HG02588 (cell line): ENCODE measurements at regions not wholly inside any gene's neighbourhood (a gene's known extent, or its start where the extent isn't known, plus 50 kb on each side); places are given as distances from the start of the nearest gene placed in this dataset.

Source experiments
- ATAC-seq: cut with Tn5 transposase; IDR thresholded peaks from one replicate; pipeline ENCODE4 v1.9.1; 2021; ENCODE audit warnings: mild to moderate bottlenecking, moderate library complexity; ENCODE audit not compliant: unreplicated experiment

DNA sequence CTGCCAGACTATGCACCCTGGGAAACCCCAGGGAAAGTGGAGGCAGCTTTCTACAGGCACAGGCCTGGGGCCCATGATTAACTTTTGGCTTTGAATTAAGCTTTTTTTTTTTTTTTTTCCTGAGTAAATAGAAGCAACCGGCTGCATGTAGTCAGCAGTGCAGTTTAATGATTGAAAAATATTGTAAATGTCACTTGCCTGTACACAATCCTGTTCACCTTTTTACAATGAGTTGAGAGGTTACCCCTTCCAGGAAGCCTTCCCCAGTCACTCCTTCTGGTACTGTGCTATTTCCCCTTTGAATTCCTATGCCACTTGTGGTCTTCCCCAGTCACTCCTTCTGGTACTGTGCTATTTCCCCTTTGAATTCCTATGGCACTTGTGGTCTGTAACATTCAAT, 475.6 kb downstream of the TDRD15 start:
- ATAC-seq = no peak

DNA sequence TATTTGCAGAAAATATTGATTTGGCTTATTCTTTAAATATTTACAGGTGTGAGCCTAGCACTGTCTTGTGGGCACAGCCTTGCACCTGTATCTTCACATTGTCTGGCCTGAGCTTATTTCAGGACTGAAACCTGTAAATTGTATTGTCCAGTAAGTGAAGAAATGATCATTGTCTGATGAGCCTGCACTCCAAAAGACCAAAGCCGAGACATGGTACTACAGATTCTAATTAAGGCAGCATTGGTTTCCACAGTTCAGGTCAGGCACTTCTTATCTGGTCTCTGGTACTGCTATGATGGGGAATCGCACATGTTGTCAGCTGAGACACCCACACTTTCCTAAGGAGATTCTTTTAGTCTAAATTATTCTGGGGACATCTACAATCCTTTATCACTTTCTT, 479.0 kb downstream of the TDRD15 start:
- ATAC-seq = no peak

DNA sequence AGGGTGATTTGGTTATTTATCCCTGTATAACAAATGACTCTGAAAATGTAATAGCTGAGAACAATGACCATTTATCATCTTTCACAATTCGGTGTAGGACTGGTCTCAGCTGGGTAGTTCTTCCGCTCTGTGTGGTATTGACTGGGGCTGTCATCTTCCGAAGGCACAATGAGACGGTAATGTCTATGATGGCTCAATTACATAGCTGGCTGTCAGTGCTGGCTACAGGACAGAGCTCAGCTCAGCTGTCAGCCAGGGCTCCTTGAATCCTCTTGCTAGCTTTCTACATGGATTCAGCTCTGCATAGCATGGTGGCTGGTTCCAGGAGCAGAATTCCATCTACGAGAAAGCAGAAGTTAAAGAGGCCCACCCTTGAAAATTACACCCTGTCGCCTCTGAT, 483.8 kb downstream of the TDRD15 start:
- ATAC-seq = no peak

DNA sequence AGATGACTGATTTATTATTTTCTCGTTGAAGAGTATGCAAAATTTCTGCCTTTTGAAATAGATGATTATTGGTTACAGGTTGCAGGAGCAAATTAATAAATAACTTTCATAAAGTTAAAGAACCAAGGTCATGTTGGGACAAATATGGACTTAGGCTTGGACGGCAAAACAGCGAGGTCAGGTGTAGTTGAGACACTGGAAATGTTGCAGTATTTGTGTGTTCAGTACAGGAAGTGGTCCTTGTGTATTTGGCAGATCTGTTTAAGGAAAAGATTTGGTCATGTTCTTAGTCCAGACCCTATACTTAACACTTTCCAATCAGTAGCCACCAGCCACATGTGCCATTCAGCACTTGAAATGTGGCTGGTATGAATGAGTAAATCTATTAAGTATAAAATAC, 486.5 kb downstream of the TDRD15 start:
- no peak for ATAC-seq

DNA sequence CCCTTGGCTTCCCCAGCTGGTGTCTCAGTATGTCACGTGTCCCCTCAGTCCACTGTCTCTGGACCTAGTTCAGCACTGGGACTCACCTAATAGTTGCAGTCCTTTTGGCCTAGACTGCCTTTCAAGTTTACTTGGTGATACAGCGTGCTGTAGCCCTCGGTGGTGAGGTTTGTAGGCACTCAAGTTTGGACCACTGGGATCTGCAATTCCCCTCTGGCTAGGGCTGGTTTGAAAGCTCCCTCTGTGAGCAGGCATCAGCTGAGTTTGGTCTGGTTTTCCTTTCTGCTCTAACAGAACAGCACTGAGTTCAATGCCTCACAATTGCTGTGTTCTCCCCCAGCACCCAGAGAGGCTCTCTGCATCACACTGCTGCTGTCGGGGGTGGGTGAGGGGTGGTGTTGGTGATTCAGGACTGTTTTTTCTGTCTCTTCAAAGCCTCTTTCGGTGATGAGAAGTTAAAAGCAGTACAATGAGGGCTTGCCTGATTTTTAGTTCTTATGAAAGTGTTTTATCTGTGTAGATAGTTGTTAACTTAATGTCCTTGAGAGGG, 494.2 kb downstream of the TDRD15 start:
- ATAC-seq = no peak

DNA sequence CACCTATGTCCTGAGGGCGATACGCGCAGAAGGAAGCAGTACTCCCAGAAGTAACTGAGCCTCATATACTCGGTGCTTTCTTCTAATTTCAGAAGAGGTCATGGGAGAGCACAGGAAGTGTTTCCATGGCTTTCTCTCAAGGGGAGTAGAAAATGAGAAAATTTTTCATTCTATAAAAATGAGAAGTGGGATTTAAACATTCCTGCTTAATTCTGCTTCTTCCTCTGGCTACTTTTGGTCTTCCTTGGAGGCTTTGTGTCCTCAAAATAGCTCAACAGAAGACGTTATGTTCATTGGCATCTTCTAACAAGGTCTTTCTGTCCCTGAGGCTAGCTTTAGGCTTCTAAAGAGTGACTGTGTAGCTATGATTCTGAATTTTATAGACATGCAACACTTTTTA, 497.0 kb downstream of the TDRD15 start:
- ATAC-seq = no peak

DNA sequence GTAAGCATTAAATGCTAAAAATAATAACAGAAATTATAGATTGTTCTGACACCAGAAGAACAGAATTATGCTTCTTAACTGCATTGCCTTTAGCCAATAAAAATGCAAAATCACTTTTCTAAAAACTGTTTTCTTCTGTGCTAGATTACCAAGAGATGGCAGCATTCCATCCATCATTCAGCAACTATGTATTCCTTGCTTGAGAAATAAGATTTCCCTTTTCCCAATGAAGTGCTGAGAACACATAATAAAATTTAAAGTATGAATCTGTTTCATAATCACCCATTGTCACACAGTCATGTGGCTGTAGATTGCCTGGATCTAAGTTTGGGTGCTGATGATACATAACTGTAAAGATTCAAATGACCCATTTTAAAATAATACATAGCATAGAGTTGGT, 504.2 kb downstream of the TDRD15 start:
- ATAC-seq = no peak

DNA sequence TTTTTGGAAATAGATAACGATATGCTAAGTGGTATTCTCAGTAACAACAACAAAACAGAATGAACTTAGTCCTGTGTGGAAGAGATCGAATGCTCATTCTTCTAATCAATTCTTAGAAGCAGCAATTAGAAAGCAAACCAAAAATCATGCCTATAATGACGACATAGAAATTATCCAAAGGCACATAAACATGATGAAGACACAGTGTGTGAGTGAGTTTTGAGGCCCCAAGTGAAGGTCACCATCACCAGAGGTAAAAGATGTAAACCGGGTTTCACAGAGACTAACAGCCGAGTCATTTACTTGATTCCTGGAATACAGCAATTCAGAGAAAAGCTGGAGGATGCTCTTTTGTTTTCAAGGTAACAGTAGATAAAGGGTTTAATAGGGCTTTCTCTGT, 509.2 kb downstream of the TDRD15 start:
- no peak for ATAC-seq

DNA sequence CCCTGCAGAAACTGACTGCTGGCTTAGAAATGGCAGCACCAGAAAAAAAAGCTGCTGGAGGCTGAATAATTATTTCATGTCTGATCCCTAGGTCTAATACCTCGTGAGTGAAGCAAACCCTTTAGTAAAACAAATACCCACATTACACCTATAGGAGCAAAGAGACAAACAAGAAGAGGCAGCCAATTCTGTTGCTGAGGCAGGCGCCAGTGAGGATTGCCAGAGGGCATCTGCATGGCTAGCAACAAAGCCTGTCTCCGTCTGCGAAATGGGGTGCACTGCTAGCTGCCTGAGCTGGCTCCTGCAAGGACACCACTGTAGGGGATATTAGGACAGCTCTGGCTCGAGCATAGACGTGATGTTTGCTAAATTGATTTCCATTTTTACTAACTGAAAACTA, 509.7 kb downstream of the TDRD15 start:
- no peak for ATAC-seq

DNA sequence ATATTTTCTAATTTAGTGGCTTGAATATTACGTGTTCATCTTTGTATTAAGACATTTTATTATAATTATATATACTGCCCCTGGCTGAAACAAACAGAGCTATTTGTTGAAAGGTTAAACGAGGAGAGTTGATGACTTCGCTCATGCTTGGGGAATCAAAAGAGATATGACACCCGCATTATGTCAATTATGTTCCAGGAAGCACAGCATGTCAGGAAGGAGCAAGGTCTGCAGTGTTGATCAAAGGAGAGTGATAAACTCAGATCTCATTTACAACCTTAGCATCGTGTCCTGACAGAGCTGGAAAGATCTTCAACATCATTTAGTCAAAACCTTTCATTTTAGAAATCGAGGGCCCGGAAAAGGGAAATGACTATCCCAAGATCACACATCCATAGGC, 510.1 kb downstream of the TDRD15 start:
- no peak for ATAC-seq

DNA sequence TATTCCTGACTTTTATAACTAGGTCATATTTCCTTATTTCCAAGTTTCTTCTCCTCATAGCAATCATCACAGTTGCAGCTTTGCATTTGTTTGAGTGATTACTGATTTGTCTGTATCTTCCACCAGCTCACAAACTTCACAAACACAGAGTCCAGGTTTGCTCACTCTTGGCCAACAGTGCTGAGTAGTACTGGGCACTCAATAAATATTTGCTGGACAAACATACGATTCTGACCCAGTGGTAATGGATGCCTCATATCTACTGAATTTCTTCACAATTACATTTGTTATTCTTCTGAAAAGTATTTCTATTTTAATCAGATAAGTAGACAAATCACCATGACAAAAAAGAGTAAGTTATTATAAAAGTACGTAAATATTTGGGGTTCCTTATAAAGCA, 516.3 kb downstream of the TDRD15 start:
- ATAC-seq = no peak

DNA sequence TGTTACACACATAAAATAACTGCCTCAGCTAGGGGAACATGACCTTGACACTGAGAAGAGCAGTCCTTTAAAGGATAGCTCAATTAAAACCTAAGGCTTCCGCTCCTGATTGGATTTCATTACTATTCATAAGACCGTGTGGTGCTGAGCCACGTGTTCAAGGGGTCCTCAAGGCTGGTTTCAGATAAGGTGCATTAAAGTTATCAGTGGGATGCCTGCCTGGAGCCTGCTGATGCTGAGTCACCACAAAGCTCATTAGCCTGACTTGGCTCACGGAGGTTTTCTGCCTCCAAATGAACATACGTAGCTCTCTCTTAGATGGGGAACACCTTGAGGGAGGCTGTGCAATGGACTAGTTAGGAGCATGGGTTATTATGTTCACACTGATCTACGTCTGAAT, 518.9 kb downstream of the TDRD15 start:
- no peak for ATAC-seq

DNA sequence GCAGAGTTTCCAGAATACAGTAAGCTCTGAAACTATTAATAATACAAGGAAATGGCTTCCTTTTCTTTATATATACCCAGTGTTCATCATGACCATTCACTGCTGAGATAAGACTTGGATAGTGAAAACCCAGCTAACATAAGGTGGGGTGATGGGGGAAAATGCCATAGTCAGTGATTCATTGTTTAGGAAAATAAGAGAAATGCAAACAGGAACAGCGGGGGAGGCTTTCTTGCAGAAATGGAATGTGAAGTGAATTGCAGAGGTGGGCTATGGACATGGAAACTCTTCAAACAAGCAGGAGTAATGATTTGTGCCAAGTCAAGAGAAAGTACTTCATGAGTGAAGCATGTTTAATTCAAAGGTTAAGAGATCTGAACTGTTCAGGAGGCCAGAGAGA, 519.4 kb downstream of the TDRD15 start:
- no peak for ATAC-seq

DNA sequence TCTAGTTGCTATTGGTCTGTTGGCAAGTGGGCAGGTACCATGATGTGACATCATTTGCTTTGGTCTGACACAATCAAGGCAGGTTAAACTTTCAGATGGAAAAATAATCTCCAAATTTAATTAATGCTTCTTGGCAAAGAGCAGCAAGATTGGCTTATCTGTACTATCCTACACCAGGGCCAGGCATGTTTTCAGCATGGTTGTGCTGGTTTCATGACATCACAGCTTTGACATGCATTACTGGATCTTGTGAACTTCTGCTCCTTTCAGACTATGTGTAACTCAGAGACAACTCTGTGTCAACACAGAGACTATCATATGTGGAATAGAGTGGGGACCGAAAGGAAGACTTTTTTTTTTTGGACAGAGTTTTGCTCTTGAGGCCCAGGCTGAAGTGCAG, 520.5 kb downstream of the TDRD15 start:
- ATAC-seq = no peak

DNA sequence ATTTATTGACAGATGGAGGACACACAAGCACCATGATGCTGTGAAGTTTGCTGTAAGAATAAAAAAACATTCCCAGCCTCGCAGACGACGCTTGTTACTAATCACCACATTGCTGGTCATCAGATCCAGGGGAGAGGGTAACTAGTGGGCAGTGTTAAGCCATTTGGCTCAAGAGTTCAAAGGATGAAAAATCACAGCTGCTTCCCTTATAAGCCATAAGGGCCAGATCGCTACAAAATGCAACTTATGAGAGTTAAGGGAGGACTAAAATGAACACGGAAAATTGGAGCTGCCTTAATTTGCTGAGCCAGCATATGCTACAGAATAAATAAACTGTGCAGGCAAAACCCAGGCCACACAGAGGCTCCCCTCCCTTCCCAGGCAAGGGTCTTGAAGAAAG, 522.6 kb downstream of the TDRD15 start:
- ATAC-seq = no peak

DNA sequence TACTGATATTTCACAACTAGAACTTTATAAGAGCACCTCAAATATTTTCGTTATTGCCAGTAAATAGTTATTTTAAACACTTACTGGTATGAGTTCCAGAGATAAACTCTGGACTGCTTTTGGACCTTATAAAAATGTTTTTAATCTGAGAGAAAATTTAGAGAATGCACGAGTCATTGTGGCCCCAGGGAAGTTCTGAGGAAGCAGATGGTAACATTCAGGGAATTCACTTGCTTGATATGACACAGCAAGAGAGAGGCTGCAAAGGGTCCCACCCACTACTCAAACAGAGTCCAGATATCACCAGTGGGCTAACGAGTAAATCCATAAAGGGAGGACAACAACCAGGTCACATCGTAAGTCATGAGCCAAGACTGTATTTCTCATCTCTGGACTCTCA, 526.8 kb downstream of the TDRD15 start:
- no peak for ATAC-seq

DNA sequence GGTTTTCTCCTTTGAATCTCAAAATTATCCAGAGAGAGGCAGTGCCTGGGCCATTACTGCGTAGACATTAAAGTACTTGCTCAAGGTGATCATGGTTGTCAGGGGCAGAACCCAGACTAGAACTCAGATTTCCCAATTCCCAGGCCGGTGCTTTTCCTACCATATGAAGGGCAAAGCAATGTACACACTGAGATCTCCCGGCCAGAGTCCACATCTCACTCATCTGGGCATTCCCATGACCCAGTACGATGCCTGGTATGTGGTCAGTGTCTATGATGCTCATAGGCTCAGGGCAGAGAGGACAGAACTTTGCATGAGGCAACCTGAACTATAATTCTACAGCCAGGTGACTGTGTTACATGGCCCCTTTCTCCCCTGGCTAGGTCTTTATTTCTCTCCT, 531.4 kb downstream of the TDRD15 start:
- no peak for ATAC-seq

DNA sequence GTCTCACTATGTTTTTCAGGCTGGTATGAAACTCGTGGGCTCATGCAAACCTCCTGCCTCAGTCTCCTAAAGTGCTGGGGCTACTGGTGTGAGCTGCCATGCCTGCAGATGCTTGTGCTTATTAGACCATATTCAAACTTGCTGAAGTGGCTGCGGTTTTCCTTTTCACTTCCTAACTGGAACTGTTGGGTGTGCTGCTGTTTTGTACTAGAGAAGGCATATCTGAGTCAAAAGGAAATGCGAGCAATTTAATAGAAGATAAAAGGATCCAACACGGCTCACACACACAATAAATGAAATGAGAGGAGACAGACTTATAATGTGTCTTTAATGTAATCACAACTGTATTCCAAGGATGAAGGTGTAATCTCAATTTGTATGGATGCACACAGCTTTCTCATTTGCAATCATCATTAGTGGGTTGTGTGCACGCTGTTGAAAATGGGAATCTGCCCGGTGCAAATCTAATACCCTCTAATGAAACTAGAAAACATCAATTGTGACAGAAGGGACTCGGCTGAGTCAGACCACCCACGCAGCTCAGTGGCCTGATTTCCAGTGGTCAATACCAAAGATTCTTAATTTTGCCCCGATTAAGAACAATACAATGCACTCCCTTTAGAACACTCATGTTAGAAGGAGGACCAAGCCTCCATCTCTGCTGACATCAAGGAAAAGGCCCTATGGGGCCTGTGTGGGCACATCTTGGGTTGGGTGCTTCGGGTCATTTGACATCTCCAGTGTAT, 532.7 kb downstream of the TDRD15 start:
- ATAC-seq = no peak

DNA sequence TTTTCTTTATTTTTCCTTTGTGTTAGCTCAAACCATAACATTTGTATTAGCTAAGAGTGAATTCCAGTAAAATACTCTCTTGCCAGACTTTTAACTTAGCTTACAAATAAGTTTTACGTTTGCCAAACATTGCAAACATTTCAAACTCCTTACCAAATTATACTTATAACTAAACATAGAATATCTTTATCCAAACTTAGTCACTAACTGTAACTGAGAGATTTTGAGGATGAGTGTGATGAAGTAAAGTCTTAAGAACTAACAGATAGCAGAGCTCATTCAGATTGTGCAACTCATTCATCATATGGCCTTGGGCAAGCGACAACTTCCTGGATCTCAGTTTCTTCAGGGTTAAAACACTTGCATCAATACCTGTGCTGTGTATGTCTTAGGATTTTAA, 533.7 kb downstream of the TDRD15 start:
- no peak for ATAC-seq

DNA sequence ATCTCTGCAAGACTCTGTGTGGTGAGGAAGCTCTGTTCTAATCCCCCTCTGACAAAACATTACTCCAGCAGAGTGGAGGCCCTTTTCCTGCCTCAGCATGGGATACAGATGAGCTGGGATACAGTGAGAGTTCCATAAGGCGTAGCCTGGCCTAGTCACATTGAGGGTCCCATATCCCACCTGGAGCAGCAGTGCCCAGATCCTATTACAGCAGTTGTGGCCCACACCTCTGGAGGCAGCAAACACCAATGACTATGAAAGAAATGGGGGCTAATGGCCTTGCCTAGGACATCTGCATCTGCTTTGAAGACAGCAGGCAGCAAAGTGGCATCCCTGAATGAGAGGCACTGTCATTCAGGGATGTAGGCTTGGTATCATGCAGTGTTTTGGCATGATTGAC, 534.5 kb downstream of the TDRD15 start:
- ATAC-seq = no peak

DNA sequence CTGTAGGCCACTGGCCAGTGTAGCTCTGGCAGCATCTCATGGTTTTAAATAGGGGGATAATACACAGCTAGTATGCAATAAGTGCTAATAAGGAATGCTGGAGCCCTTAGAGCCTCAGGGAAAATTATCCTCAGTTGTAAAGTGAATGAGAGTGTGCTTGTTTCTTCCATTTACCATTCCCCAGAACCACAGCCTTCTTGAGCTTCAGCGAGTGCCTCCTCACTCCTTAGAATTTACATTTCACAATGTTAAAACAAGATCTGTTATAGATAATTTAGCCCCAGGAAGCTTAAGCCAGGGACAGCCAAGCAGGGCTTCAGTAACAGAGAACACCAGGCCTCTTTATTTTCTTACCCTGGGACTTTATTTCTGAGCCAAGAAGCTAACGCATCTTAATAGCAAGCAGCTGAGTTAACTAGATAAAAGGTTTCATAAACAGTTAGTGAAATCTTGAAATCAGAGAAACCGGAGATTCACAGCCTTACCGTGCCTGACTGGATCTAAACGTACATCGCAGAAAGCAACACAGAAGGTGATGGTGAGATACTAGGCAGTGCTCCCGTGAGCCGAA, 535.2 kb downstream of the TDRD15 start:
- ATAC-seq = no peak

DNA sequence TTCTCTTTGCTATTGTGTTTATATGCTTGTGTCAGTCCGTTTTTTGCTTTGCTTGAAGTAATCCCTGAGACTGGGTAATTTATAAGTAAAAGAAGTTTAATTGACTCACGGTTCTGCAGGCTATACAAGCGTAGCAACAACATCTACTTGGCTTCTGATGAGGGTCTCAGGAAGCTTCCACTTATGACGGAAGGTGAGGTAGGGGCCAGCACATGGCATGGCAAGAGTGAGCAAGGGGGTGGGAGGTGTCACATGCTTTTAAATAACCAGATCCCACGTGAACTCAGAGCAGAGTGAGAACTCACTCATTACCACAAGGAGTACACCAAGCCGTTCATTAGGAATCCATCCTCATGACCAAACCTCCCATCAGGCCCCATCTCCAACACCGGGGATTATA, 540.3 kb downstream of the TDRD15 start:
- no peak for ATAC-seq

DNA sequence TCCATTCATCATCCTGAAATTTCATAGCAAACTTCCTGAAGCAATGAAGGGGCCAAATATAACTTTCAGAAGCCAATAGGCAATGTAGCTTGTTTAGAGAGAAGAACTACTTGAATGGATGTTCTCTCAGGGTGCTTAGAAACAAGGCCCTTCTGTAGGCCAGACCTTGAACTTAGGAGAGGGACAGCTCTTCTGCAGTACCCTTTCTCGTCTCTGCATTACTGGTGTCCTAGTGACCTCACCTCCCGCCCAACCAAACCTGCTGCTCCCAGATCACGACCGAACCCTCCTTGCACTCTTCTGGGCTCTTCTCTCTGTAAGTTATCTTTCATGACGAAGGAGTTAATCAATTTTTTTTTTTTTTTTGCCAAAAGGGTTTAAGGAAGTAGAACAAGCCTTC, 543.9 kb downstream of the TDRD15 start:
- ATAC-seq = no peak
